Keratinocyte (primary cell): ENCODE measurements at regions not wholly inside any gene's neighbourhood (a gene's known extent, or its start where the extent isn't known, plus 50 kb on each side); places are given as distances from the start of the nearest gene placed in this dataset.

Experiments
- DNase-seq: peaks from one replicate; pipeline ENCODE4 v3.0.0-alpha.2; 2011; ENCODE audit warnings: low read depth, missing footprints, low spot score
- FAIRE-seq: peaks from 2 replicates; lab custom pipeline; 2011; peaks lifted over from hg19 to GRCh38; lab: Jason Lieb, UNC
- H2AFZ ChIP-seq: 2 replicates; pipeline ENCODE4 v1.6.0; 2012; ENCODE audit warnings: low read length, control low read depth, inconsistent platforms; ENCODE audit not compliant: control insufficient read depth
- H3K27ac ChIP-seq: 2 replicates; pipeline ENCODE4 v1.5.1; 2011; ENCODE audit warnings: low read length; ENCODE audit not compliant: control insufficient read depth, insufficient read depth
- H3K27me3 ChIP-seq: 3 replicates; pipeline ENCODE4 v1.6.0; 2011; ENCODE audit warnings: low read length; ENCODE audit not compliant: control insufficient read depth, insufficient read depth; ENCODE audit errors: extremely low read depth
- H3K36me3 ChIP-seq, 2 experiments: 2 replicates in 1 of 2; 3 replicates in 1 of 2; pipeline ENCODE4 v1.5.1; 2011; ENCODE audit warnings: low read length in 2 of 2, mild to moderate bottlenecking in 1 of 2; ENCODE audit not compliant: control insufficient read depth in 2 of 2, insufficient read depth in 2 of 2; ENCODE audit errors: extremely low read depth in 1 of 2
- H3K4me1 ChIP-seq: 3 replicates; pipeline ENCODE4 v1.5.1; 2011; ENCODE audit warnings: low read length; ENCODE audit not compliant: control insufficient read depth, insufficient read depth; ENCODE audit errors: extremely low read depth
- H3K4me2 ChIP-seq: 3 replicates; pipeline ENCODE4 v1.6.0; 2011; ENCODE audit warnings: low read depth, low read length; ENCODE audit not compliant: control insufficient read depth, insufficient read depth; ENCODE audit errors: extremely low read depth
- H3K4me3 ChIP-seq, 3 experiments: fragments of 200-600 bp in 1 of 3; sonication (generic) in 1 of 3; 2 replicates in 2 of 3; 3 replicates in 1 of 3; pipeline ENCODE4 v1.5.1; 2011 to 2016; ENCODE audit warnings: low read length in 3 of 3, mild to moderate bottlenecking in 3 of 3, control low read depth in 2 of 3, inconsistent platforms in 1 of 3, low read depth in 1 of 3, mixed read lengths in 1 of 3, mixed run types in 1 of 3, moderate library complexity in 1 of 3; ENCODE audit not compliant: control insufficient read depth in 2 of 3, insufficient read depth in 2 of 3; ENCODE audit errors: extremely low read depth in 1 of 3
- H3K79me2 ChIP-seq: 2 replicates; pipeline ENCODE4 v1.6.0; 2012; ENCODE audit warnings: low read length; ENCODE audit not compliant: control insufficient read depth, insufficient read depth
- H3K9ac ChIP-seq: 3 replicates; pipeline ENCODE4 v1.6.0; 2011; ENCODE audit warnings: low read length; ENCODE audit not compliant: control insufficient read depth, insufficient read depth; ENCODE audit errors: extremely low read depth
- H3K9me1 ChIP-seq: 3 replicates; pipeline ENCODE4 v1.6.0; 2011; ENCODE audit warnings: low read length; ENCODE audit not compliant: control insufficient read depth, insufficient read depth; ENCODE audit errors: extremely low read depth
- H3K9me3 ChIP-seq: 2 replicates; pipeline ENCODE4 v1.5.1; 2012; ENCODE audit warnings: low read depth, low read length; ENCODE audit not compliant: control insufficient read depth
- H4K20me1 ChIP-seq: 3 replicates; pipeline ENCODE4 v1.6.0; 2011; ENCODE audit warnings: low read length; ENCODE audit not compliant: control insufficient read depth, insufficient read depth; ENCODE audit errors: extremely low read depth
- EZH2 ChIP-seq: IDR thresholded peaks from one replicate; pipeline ENCODE4 v1.6.1; 2012; ENCODE audit warnings: inconsistent platforms, mild to moderate bottlenecking, low read length, moderate library complexity
- dilution Hi-C: fragments of 300-500 bp; cut with MboI; formaldehyde crosslinking; loops from one replicate; pipeline ENCODE4 v1.7.0; 2020; ENCODE audit warnings: low sequenced_read_pairs; ENCODE audit not compliant: extremely low pct_ligation_motif_present
- TF ChIP-seq, protein P1 (sequence below), 3 experiments: IDR thresholded peaks in 1 of 3; conservative IDR thresholded peaks in 1 of 3; optimal IDR thresholded peaks in 1 of 3; 2 replicates in 2 of 3; 3 replicates in 1 of 3; pipeline versions ENCODE3 to v1.5.1; 2011; ENCODE audit warnings: low read length in 3 of 3, mild to moderate bottlenecking in 3 of 3, moderate library complexity in 2 of 3, control low read depth in 1 of 3, inconsistent platforms in 1 of 3; ENCODE audit not compliant: insufficient read depth in 2 of 3; ENCODE audit errors: extremely low read depth in 1 of 3

DNA sequence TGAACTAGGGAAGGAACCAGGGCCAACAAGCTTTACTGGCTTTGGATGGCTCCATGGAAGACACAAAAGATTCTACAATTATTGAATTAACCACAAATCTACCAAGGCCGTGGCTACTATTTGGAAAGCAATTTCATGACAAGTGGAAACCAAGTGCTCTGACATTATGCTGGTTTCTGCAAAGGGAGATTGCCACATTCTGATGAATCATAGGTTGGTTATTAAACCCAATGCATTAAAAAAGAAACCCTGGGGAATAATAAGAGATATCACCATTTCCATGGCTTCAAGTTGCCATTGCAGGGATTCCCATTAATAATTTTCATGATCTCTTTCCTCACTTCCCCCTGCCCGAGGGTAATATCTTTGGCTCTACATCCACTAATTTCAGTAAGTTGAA lies 359.2 kb upstream of the NCAM2 start:
- Histone ChIP-seq H3K79me2 (no peaks in the 10 kb centered on the region), H3K4me3 (no peak overlapping the region), H3K36me3 (no peaks in the 10 kb centered on the region), H3K4me2 (no peak overlapping the region), H4K20me1 (no peaks in the 10 kb centered on the region), H3K4me1 (no peaks in the 10 kb centered on the region), H3K9me1 (no peaks in the 10 kb centered on the region), H3K27ac (no peak overlapping the region), H3K9ac (no peak overlapping the region), H2AFZ (no peak overlapping the region), H3K27me3 (no peaks in the 10 kb centered on the region), H3K9me3 (no peaks in the 10 kb centered on the region)
- DNase-seq (no peak), FAIRE-seq (no peak)
- TF ChIP-seq EZH2 = no peak
- TF ChIP-seq, protein P1, sequence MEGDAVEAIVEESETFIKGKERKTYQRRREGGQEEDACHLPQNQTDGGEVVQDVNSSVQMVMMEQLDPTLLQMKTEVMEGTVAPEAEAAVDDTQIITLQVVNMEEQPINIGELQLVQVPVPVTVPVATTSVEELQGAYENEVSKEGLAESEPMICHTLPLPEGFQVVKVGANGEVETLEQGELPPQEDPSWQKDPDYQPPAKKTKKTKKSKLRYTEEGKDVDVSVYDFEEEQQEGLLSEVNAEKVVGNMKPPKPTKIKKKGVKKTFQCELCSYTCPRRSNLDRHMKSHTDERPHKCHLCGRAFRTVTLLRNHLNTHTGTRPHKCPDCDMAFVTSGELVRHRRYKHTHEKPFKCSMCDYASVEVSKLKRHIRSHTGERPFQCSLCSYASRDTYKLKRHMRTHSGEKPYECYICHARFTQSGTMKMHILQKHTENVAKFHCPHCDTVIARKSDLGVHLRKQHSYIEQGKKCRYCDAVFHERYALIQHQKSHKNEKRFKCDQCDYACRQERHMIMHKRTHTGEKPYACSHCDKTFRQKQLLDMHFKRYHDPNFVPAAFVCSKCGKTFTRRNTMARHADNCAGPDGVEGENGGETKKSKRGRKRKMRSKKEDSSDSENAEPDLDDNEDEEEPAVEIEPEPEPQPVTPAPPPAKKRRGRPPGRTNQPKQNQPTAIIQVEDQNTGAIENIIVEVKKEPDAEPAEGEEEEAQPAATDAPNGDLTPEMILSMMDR (optimal IDR thresholded peaks at IDR 0.05 in 1 of 3, IDR thresholded peaks at IDR 0.05 in 1 of 3, conservative IDR thresholded peaks at IDR 0.05 in 1 of 3; ENCODE audit: extremely low read depth in 1 of 3, insufficient read depth in 2 of 3, low read length in 3 of 3) = no peak
- dilution Hi-C loops = no loop called here

DNA sequence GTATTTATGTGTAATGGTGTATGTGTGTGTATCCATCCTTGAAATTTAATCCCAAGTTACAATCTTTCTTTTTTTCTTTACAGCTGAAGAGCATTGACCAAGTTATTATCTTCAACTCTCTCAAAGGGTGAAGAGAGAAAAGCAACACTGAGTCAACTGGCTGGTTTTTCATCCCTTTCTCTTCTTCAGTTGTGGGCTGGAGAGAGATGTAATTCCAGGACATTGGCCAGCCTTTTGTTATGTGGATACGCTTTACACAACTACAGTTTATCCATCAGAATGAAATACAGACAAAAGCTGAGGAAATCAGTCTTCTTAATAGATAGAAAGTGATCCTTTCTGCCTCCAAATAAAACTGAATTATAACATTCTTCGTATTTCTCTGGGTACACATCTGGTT lies 357.0 kb upstream of the NCAM2 start:
- Histone ChIP-seq H3K4me2 (no peak overlapping the region), H3K9me3 (peaks cover 5% of the 10 kb centered on the region), H3K9ac (no peak overlapping the region), H3K9me1 (no peaks in the 10 kb centered on the region), H4K20me1 (no peaks in the 10 kb centered on the region), H3K27me3 (no peaks in the 10 kb centered on the region), H3K4me1 (no peaks in the 10 kb centered on the region), H3K79me2 (no peaks in the 10 kb centered on the region), H2AFZ (no peak overlapping the region), H3K27ac (no peak overlapping the region), H3K36me3 (no peaks in the 10 kb centered on the region), H3K4me3 (no peak overlapping the region)
- no peak for DNase-seq
- dilution Hi-C loops = no loop called here
- no peak for FAIRE-seq
- TF ChIP-seq EZH2 = no peak
- TF ChIP-seq, protein P1 (optimal IDR thresholded peaks at IDR 0.05 in 1 of 3, IDR thresholded peaks at IDR 0.05 in 1 of 3, conservative IDR thresholded peaks at IDR 0.05 in 1 of 3; ENCODE audit: extremely low read depth in 1 of 3, insufficient read depth in 2 of 3, low read length in 3 of 3) = no peak
